Aorta (tissue), 5 donors: ENCODE measurements at regions not wholly inside any gene's neighbourhood (a gene's known extent, or its start where the extent isn't known, plus 50 kb on each side); places are given as distances from the start of the nearest gene placed in this dataset.

Experiments used
- ATAC-seq: fragments of 200-7000 bp; cut with Tn5 transposase; one replicate; pipeline ENCODE4 v1.9.1; 2022; ENCODE audit warnings: moderate library complexity; ENCODE audit not compliant: low FRiP score
- DNase-seq, 2 donors: peaks; one replicate each; pipeline ENCODE4 v3.0.0-alpha.2; 2020
- H3K27ac ChIP-seq, 2 donors: one replicate each; pipeline ENCODE4 v1.5.1; 2013; ENCODE audit warnings: low read length in 2 of 2, mild to moderate bottlenecking in 2 of 2, moderate library complexity in 2 of 2, control low read depth in 1 of 2, inconsistent platforms in 1 of 2, low read depth in 1 of 2
- H3K27me3 ChIP-seq, 2 donors: one replicate each; pipeline ENCODE4 v1.6.1; 2013; ENCODE audit warnings: control low read depth in 1 of 2, low read length in 1 of 2, mild to moderate bottlenecking in 1 of 2, moderate library complexity in 1 of 2; ENCODE audit not compliant: insufficient read depth in 2 of 2, control insufficient read depth in 1 of 2
- H3K36me3 ChIP-seq, 2 donors: one replicate each; pipeline ENCODE4 v1.6.1; 2013; ENCODE audit warnings: control low read depth in 1 of 2, low read length in 1 of 2, mild to moderate bottlenecking in 1 of 2; ENCODE audit not compliant: insufficient read depth in 2 of 2, control insufficient read depth in 1 of 2
- H3K4me1 ChIP-seq, 2 donors: one replicate each; pipeline ENCODE4 v1.6.1; 2013; ENCODE audit warnings: low read length in 2 of 2, control low read depth in 1 of 2, mild to moderate bottlenecking in 1 of 2, moderate library complexity in 1 of 2; ENCODE audit not compliant: insufficient read depth in 2 of 2, control insufficient read depth in 1 of 2
- H3K4me3 ChIP-seq, 2 donors: one replicate each; pipeline ENCODE4 v1.5.1; 2013; ENCODE audit warnings: low read length in 2 of 2, control low read depth in 1 of 2, mild to moderate bottlenecking in 1 of 2
- H3K9me3 ChIP-seq: one replicate; pipeline ENCODE4 v1.6.1; 2013; ENCODE audit warnings: mild to moderate bottlenecking, low read length; ENCODE audit not compliant: control insufficient read depth
- WGBS, 2 donors: extraction: QIAGEN DNeasy Blood & Tissue Kit; methylation state at CpG; one replicate each; pipeline ENCODE4 v1.1.7; 2013; 5-methylcytosine and 5-hydroxymethylcytosine counted together
- intact Hi-C, 2 donors: fragments of 100-400 bp; cut with DNase I; formaldehyde crosslinking; loops; one replicate each; pipeline versions ENCODE4 v1.14.2 to v1.15.0; 2022
- donor health status: healthy with polysubstance abuse.
- donor health status: Bipolar disorder and iron deficiency.
- donor health status: DM: no; HTN: no; CAD: no.
- donor health status: DM: no; HTN: no; CAD: no.
- donor health status: DM: yes; HTN: yes; CAD: no.

DNA sequence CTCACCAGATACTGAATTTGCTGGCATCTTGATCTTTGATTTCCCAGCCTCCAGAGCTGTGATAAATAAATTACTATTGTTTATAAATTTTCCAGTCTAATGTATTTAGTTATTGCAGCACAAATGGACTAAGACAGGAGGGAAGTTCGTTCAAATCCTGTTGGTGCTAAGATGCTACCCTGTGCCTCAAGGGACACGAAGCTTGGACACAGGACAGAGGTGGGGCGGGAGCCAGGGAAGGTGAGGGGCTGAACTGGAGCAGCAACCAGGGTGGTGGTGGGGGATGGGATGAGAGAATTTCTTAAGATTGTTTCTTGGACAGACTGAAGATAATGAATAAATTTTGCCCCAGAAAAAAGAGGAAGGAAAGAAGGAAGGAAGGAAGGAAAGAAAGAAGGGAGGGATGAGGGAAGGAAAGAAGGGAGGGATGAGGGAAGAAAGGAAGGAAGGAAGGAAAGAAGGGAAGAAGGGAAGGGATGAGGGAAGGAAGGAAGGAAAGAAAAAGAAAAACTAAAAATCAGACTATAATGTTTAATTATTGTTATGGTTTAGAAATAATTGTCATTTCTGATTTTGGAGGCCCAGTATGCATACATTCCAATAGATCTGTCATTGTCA is 127.2 kb downstream of the CDC5L start:
- 91 to 95% methylated on average over 3 of the region's 3 CpGs for WGBS, 2 donors
- Histone ChIP-seq H3K27ac (no peak overlapping the region), H3K4me1 (no peaks in the 10 kb centered on the region), H3K27me3 (no peaks in the 10 kb centered on the region), H3K4me3 (no peak overlapping the region), H3K36me3 (no peaks in the 10 kb centered on the region), H3K9me3 (no peaks in the 10 kb centered on the region)
- ATAC-seq, result no peak
- DNase-seq, result no peak
- intact Hi-C loops, result no loop called here

DNA sequence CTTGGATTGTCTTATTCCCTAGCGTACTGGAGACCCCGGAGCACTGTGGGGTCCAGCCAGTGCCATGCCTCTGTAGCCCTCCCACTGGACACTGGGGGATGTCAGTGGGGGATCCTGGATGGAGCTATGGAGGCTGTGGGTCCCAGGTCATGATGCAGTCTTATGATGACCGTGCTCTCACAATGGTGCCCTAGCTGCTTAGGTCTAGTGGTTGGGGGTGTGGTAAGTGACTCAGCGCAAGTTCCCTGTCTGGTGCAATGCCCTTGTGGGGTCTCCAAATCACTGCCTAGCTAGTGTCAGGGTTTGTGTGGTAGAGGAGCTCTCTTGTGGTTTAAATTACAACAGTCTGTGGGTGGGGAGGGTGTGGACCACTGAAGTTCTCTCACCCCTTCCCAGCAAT is 135.4 kb downstream of the CDC5L start:
- Histone ChIP-seq H3K27ac (no peak overlapping the region), H3K4me3 (no peak overlapping the region), H3K4me1 (no peaks in the 10 kb centered on the region), H3K27me3 (no peaks in the 10 kb centered on the region), H3K36me3 (no peaks in the 10 kb centered on the region), H3K9me3 (peaks cover 8% of the 10 kb centered on the region)
- intact Hi-C loops, result no loop called here
- no peak for DNase-seq
- WGBS, 2 donors, result 89 to 94% methylated on average over 4 of the region's 4 CpGs
- ATAC-seq, result no peak

DNA sequence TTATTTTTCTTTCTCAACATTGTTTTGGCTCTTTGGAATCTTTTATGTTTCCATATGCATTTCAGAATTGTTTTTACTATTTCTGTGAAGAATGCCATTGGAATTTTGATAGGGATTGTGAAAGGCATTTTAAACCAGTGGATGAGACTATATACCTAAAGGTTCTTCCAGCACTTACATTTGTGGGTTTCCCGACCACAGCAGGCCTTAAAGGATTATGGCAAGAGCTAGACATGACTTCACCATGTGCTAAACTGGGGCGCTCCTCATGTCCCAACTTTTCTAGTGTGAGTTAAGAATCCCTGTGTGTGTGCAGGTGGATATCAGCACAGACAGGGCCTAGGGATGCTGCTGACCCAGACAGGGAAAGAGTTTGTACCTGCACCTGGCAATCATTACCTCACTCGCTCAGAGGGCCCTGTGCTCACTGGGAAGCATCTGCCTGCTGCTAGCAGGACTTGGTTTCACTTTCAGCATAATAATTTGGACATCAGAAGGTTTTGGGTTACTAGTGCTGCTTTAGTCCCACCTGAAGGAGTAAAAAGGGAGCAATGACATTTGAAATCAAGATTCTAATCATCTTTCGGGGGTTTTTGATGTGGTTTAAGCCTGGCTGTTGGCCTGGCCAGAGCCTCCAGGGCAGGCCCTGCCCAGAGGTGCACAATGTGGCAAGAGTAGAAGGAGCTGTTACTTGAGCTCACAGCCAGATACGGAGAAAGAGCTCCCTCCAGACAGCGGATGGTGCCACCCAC is 137.1 kb downstream of the CDC5L start:
- intact Hi-C loops, result no loop called here
- Histone ChIP-seq H3K27ac (no peak overlapping the region), H3K4me3 (no peak overlapping the region), H3K4me1 (no peaks in the 10 kb centered on the region), H3K27me3 (no peaks in the 10 kb centered on the region), H3K36me3 (no peaks in the 10 kb centered on the region), H3K9me3 (peaks cover 8% of the 10 kb centered on the region)
- DNase-seq, result no peak
- no peak for ATAC-seq
- 93 to 96% methylated on average over 6 of the region's 6 CpGs for WGBS, 2 donors

DNA sequence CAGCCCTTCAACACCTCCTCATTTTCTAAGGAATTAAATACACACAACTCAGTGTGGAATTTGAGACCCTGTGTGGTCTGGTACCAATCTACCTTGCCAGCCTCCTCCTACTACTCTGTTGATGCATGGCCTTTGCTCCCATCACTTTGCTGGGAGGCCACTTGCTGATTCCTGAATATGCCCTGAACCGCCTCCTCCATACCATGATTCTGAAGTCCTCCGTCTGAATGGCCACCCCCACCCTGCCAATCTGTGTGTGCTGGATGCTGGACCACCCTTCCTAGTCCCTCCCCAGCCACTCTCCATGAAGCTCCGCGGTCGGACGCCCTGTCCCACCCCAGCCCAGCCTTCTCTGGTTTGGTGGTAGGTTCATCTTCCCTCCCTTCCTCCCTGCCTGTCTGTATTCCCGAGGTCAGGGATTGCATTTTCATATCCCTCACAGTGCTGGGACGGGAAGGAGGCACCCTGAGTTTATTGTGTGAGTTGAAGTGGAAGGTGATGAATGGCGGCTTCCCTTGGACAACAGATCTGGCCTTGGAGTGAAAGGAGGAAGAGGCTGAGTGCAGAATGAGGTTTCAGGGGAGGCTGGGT is 138.3 kb downstream of the CDC5L start:
- no peaks in the 10 kb centered on the region for H3K4me1 ChIP-seq
- no peak overlapping the region for H3K4me3 ChIP-seq
- no peak for DNase-seq
- 84 to 85% methylated on average over 9 of the region's 9 CpGs for WGBS, 2 donors
- no peaks in the 10 kb centered on the region for H3K36me3 ChIP-seq
- H3K27ac ChIP-seq, result no peak overlapping the region
- no peak for ATAC-seq
- intact Hi-C loops, result no loop called here
- peaks cover 8% of the 10 kb centered on the region for H3K9me3 ChIP-seq
- H3K27me3 ChIP-seq, result no peaks in the 10 kb centered on the region

DNA sequence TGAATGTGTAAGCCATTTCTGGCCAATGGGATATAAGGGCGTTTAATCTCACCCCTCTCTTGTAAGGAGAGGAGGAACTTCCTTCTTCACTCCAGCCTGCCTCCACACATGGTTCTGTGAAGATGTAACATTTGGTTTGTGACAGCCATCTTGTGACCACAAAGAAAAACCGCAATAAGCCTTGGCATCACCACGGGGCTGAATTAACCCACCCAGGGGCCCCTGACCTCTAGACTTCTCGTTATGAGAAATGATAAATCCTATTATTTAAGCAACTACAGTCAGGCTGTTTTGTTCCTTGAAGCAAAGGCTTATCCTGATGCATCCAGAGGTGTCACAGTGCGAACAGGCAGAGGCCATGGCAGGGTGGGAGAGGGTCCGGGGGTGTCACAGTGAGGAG is 139.7 kb downstream of the CDC5L start:
- H3K27ac ChIP-seq, result no peak overlapping the region
- DNase-seq (no peak), ATAC-seq (no peak)
- H3K9me3 ChIP-seq, result peaks cover 5% of the 10 kb centered on the region
- H3K27me3 ChIP-seq, result no peaks in the 10 kb centered on the region
- no peak overlapping the region for H3K4me3 ChIP-seq
- intact Hi-C loops, result no loop called here
- H3K4me1 ChIP-seq, result no peaks in the 10 kb centered on the region
- no peaks in the 10 kb centered on the region for H3K36me3 ChIP-seq
- WGBS, 2 donors, result 76 to 81% methylated on average over 6 of the region's 6 CpGs

DNA sequence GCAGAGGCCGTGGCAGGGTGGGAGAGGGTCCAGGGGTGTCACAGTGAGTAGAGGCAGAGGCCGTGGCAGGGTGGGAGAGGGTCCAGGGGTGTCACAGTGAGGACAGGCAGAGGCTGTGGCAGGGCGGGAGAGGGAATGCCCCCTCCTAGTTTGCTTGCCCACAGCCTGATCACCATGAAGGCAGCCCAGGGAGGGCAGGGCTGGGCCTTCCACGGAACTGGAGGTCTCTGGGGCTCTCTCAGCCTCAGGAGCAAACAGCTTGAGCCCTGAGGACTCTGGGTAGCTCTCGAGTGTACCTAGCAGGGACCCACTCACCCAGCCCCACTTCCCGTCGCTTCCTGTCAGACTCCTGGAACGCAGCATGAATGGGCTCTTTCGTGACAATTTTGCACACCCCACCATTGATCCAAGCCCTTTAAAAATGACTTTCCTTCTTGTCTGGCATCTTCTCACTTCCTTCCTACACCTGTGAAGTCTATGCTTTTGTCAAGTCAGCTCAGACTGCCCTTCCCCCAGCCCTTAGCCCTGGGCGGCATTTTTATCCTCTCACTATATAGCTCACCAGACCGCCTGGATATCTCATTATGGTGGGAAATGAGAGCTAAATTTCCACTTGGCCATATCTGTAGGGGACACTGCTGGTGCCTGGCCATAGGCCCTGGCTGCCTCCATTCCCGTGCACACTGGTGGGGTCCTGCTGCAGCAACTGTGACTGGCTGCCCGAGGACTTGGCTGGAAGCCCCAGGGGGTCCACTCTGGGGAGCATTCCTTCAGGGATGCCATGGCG is 140.3 kb downstream of the CDC5L start:
- Histone ChIP-seq H3K4me1 (no peaks in the 10 kb centered on the region), H3K27ac (no peak overlapping the region), H3K36me3 (no peaks in the 10 kb centered on the region), H3K27me3 (no peaks in the 10 kb centered on the region), H3K9me3 (peaks cover 3% of the 10 kb centered on the region), H3K4me3 (no peak overlapping the region)
- DNase-seq, result no peak
- 80 to 83% methylated on average over 14 of the region's 14 CpGs for WGBS, 2 donors
- ATAC-seq, result no peak
- intact Hi-C loops, result no loop called here

DNA sequence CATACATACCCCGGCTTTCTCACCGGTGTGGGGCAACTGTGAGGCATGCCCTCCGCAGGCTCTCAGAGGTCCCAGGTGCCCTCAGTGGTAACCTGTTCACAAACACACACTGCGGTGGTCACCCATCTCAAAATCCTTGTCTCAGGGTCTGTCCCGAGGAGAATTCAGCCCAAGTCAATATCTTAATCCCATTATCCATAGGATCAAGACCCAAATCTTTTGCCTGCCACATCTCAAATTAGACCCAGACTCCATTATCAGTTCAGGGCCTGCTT is 140.8 kb downstream of the CDC5L start:
- Histone ChIP-seq H3K27me3 (no peaks in the 10 kb centered on the region), H3K27ac (no peak overlapping the region), H3K36me3 (no peaks in the 10 kb centered on the region), H3K4me1 (no peaks in the 10 kb centered on the region), H3K4me3 (no peak overlapping the region), H3K9me3 (peaks cover 3% of the 10 kb centered on the region)
- ATAC-seq, result no peak
- intact Hi-C loops, result no loop called here
- WGBS, 2 donors, result 84 to 93% methylated on average over 5 of the region's 5 CpGs
- DNase-seq, result no peak

DNA sequence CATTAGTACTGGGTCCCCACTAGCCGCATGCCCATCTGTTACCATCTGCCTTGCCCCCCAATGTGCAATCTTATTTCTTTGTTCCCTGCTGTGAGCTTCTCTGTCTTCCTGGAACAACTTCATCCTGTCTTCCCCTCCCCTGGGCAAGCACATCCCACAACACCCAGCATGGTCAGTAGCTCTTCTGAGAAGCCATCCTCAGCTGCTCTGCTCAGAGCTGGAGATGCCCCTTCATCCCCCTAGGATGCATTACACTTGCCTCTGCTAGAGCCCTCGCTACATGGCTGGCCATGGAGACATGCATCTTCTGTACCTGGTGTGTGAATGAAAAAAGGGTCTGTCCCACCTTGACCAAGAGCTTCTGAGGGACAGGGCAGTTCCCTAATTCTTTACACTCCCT is 141.2 kb downstream of the CDC5L start:
- intact Hi-C loops, result no loop called here
- 73 to 98% methylated on average over 2 of the region's 2 CpGs for WGBS, 2 donors
- ATAC-seq (no peak), DNase-seq (no peak)
- H3K9me3 ChIP-seq, result peaks cover 3% of the 10 kb centered on the region
- H3K4me3 ChIP-seq, result no peak overlapping the region
- H3K27ac ChIP-seq, result no peak overlapping the region
- H3K4me1 ChIP-seq, result no peaks in the 10 kb centered on the region
- H3K27me3 ChIP-seq, result no peaks in the 10 kb centered on the region
- no peaks in the 10 kb centered on the region for H3K36me3 ChIP-seq
